HEK293 (cell line): ENCODE measurements at regions not wholly inside any gene's neighbourhood (a gene's known extent, or its start where the extent isn't known, plus 50 kb on each side); places are given as distances from the start of the nearest gene placed in this dataset.

Experiments used
- CTCF ChIA-PET: fragments of 350-600 bp; formaldehyde crosslinking; extraction: SDS; loops from one replicate; lab custom pipeline; 2021; ENCODE audit warnings: antibody characterized with exemption; lab: Yijun Ruan, JAX
- POLR2A ChIA-PET: fragments of 300-600 bp; formaldehyde crosslinking; extraction: SDS; loops from one replicate; lab custom pipeline; 2020; ENCODE audit warnings: antibody characterized with exemption, inconsistent platforms; lab: Yijun Ruan, JAX
- H3K27ac ChIP-seq: fragments of 200-500 bp; sonication (Bioruptor generic); 2 replicates; pipeline ENCODE4 v1.5.1; 2014; ENCODE audit warnings: low read depth, low read length, control low read depth, inconsistent platforms; ENCODE audit errors: extremely low read depth
- H3K36me3 ChIP-seq, 2 experiments: fragments of 200-500 bp in 1 of 2; sonication (Bioruptor generic) in 1 of 2; 1 replicate in 1 of 2; 2 replicates in 1 of 2; pipeline ENCODE4 v1.5.1; 2014 to 2017; ENCODE audit warnings: inconsistent platforms in 2 of 2, low read length in 2 of 2; ENCODE audit not compliant: control insufficient read depth in 2 of 2, insufficient read depth in 1 of 2
- H3K4me1 ChIP-seq: fragments of 200-500 bp; sonication (Bioruptor generic); 2 replicates; pipeline ENCODE4 v1.5.1; 2014; ENCODE audit warnings: mild to moderate bottlenecking, low read length, inconsistent platforms; ENCODE audit not compliant: control insufficient read depth, insufficient read depth
- H3K4me3 ChIP-seq: 2 replicates; pipeline ENCODE4 v1.5.1; 2011; ENCODE audit warnings: low read depth, mild to moderate bottlenecking, control low read depth, low read length, moderate library complexity
- H3K9me3 ChIP-seq: fragments of 200-500 bp; sonication (Bioruptor generic); 2 replicates; pipeline ENCODE4 v1.5.1; 2014; ENCODE audit warnings: low read depth, low read length, inconsistent platforms; ENCODE audit not compliant: control insufficient read depth, insufficient read depth
- KLF16 ChIP-seq: fragments of 450-650 bp; formaldehyde crosslinking; IDR thresholded peaks from 2 replicates; pipeline ENCODE4 v1.5.1; 2017; ENCODE audit warnings: missing biosample characterization, missing genetic modification characterization
- SCRT2 ChIP-seq: fragments of 450-650 bp; formaldehyde crosslinking; IDR thresholded peaks from 2 replicates; pipeline ENCODE4 v1.5.1; 2016; ENCODE audit warnings: missing biosample characterization, missing genetic modification characterization
- SETDB1 ChIP-seq: IDR thresholded peaks from one replicate; pipeline ENCODE4 v1.6.1; 2017; ENCODE audit warnings: mild to moderate bottlenecking, low read length, moderate library complexity, mixed read lengths; ENCODE audit not compliant: insufficient read length
- ZBTB20 ChIP-seq: fragments of 450-650 bp; formaldehyde crosslinking; IDR thresholded peaks from 2 replicates; pipeline ENCODE4 v1.5.1; 2016; ENCODE audit warnings: missing biosample characterization, missing genetic modification characterization
- ZNF174 ChIP-seq: fragments of 450-650 bp; formaldehyde crosslinking; IDR thresholded peaks from 2 replicates; pipeline ENCODE4 v1.5.0; 2017; ENCODE audit warnings: missing biosample characterization, mild to moderate bottlenecking, missing genetic modification characterization
- ZNF211 ChIP-seq: fragments of 450-650 bp; formaldehyde crosslinking; IDR thresholded peaks from 2 replicates; pipeline ENCODE4 v1.5.1; 2016; ENCODE audit warnings: low read depth, missing biosample characterization, missing genetic modification characterization
- ZNF223 ChIP-seq: fragments of 450-650 bp; formaldehyde crosslinking; IDR thresholded peaks from 2 replicates; pipeline ENCODE4 v1.5.1; 2016; ENCODE audit warnings: missing biosample characterization, missing genetic modification characterization
- ZNF529 ChIP-seq: fragments of 450-650 bp; formaldehyde crosslinking; IDR thresholded peaks from 2 replicates; pipeline ENCODE4 v1.5.1; 2017; ENCODE audit warnings: missing genetic modification characterization, missing biosample characterization; ENCODE audit not compliant: insufficient replicate concordance
- ZNF664 ChIP-seq: fragments of 450-650 bp; formaldehyde crosslinking; IDR thresholded peaks from 2 replicates; pipeline ENCODE4 v1.5.1; 2016; ENCODE audit warnings: missing biosample characterization, missing genetic modification characterization
- ZNF791 ChIP-seq: fragments of 450-650 bp; formaldehyde crosslinking; IDR thresholded peaks from 2 replicates; pipeline ENCODE4 v1.5.1; 2016; ENCODE audit warnings: missing biosample characterization, missing genetic modification characterization
- TF ChIP-seq, protein P1 (sequence below): fragments of 450-650 bp; formaldehyde crosslinking; IDR thresholded peaks from 2 replicates; pipeline ENCODE4 v1.5.1; 2017; ENCODE audit warnings: missing biosample characterization, mild to moderate bottlenecking, missing genetic modification characterization, moderate library complexity
- TF ChIP-seq, protein P2 (sequence below): fragments of 450-650 bp; formaldehyde crosslinking; optimal IDR thresholded peaks from 2 replicates; pipeline ENCODE3; 2016; ENCODE audit warnings: missing biosample characterization, mild to moderate bottlenecking, missing genetic modification characterization
- TF ChIP-seq, protein P3 (sequence below): fragments of 450-650 bp; formaldehyde crosslinking; IDR thresholded peaks from 2 replicates; pipeline ENCODE4 v1.5.1; 2017; ENCODE audit warnings: missing biosample characterization, missing genetic modification characterization
- TF ChIP-seq, protein P4 (sequence below): fragments of 450-650 bp; formaldehyde crosslinking; IDR thresholded peaks from 2 replicates; pipeline ENCODE4 v1.5.1; 2017; ENCODE audit warnings: missing biosample characterization, missing genetic modification characterization
- TF ChIP-seq, protein P5 (sequence below): fragments of 450-650 bp; formaldehyde crosslinking; IDR thresholded peaks from 2 replicates; pipeline ENCODE4 v1.5.1; 2016; ENCODE audit warnings: missing biosample characterization, missing genetic modification characterization

DNA sequence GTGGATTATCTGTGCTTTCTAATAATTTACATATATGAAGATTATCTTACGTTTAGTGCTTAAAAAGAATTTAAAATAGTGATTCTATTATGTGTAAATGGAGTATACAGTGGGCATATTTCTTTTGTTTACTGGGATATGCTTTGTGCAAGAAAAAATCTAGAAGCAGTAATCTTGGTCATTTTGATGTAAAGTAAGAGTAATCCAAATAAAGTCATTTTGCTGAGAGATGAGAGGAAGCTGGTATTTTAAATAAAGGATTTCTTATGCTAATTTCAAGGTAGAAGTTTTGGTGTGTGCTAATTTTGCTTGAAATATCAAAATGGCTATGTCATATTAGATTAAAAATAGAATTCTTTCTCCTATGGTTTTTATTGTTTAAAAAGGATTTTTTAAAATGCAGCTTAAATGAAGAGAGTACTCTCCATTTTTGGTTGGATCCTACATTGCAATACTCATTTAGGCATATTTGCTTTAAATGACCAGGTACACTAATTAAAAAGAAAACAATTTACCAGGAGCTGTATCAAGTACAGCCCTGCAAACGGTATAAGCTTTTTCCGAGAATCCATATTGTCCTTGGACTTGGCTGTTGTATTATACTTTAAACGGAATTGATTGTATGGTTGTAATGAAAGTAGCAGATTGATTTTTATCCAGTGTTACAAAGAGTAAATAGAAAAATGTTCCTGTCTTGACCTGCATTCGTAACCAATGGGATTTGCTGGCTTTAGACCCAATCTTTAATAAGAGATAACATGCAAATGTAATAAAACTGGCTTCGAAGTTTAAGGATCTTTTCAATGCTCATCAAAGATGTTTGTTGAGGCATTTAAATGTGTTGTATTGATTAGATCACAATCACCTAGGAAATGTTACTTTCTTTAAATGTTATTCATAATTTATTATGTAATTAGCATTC, 574.7 kb downstream of the USP25 start:
- Histone ChIP-seq H3K36me3 (no peaks in the 10 kb centered on the region), H3K9me3 (no peaks in the 10 kb centered on the region), H3K4me3 (no peak overlapping the region), H3K4me1 (peaks cover 8% of the 10 kb centered on the region), H3K27ac (no peak overlapping the region)
- ChIA-PET POLR2A (no interaction called here), CTCF (interaction anchor here (0.6 kb wide), 1 partner anchor 223 kb away, joined by 4 read pairs; no protein-coding TSS in a partner anchor)
- no peak for TF ChIP-seq ZBTB20 (tag by site-specific recombination)
- TF ChIP-seq, protein P1, sequence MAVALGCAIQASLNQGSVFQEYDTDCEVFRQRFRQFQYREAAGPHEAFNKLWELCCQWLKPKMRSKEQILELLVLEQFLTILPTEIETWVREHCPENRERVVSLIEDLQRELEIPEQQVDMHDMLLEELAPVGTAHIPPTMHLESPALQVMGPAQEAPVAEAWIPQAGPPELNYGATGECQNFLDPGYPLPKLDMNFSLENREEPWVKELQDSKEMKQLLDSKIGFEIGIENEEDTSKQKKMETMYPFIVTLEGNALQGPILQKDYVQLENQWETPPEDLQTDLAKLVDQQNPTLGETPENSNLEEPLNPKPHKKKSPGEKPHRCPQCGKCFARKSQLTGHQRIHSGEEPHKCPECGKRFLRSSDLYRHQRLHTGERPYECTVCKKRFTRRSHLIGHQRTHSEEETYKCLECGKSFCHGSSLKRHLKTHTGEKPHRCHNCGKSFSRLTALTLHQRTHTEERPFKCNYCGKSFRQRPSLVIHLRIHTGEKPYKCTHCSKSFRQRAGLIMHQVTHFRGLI (tag by site-specific recombination), result no peak
- no peak for TF ChIP-seq ZNF223 (tag by site-specific recombination)

DNA sequence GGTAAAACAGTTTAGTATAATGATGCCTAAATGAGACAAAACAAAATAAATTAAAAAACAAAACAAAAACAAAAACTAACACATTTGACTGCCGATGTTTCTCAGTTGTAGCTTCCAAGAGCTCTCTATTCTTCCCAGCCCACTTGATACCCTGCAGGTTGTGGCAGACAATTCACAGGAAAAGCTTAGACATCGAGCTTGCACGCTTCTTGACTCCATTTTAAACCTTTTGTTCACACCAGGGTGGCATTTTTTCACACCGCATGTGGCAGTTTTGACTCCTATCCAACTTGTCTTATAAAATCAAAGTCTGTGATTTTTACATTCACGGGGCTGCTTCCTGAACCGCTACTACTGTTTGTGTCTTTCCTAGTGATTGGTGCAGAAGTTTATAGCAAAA, 575.9 kb downstream of the USP25 start:
- Histone ChIP-seq H3K36me3 (no peaks in the 10 kb centered on the region), H3K4me3 (no peak overlapping the region)
- TF ChIP-seq ZNF791 (no peak), SCRT2 (tag by site-specific recombination) (no peak), ZNF174 (tag by site-specific recombination) (no peak), ZNF529 (tag by site-specific recombination) (no peak), ZNF664 (no peak), ZNF211 (tag by site-specific recombination) (no peak), SETDB1 (no peak), KLF16 (tag by site-specific recombination) (no peak)
- TF ChIP-seq, protein P2, sequence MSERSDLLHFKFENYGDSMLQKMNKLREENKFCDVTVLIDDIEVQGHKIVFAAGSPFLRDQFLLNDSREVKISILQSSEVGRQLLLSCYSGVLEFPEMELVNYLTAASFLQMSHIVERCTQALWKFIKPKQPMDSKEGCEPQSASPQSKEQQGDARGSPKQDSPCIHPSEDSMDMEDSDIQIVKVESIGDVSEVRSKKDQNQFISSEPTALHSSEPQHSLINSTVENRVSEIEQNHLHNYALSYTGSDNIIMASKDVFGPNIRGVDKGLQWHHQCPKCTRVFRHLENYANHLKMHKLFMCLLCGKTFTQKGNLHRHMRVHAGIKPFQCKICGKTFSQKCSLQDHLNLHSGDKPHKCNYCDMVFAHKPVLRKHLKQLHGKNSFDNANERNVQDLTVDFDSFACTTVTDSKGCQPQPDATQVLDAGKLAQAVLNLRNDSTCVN (tag by site-specific recombination), result no peak
- TF ChIP-seq, protein P3, sequence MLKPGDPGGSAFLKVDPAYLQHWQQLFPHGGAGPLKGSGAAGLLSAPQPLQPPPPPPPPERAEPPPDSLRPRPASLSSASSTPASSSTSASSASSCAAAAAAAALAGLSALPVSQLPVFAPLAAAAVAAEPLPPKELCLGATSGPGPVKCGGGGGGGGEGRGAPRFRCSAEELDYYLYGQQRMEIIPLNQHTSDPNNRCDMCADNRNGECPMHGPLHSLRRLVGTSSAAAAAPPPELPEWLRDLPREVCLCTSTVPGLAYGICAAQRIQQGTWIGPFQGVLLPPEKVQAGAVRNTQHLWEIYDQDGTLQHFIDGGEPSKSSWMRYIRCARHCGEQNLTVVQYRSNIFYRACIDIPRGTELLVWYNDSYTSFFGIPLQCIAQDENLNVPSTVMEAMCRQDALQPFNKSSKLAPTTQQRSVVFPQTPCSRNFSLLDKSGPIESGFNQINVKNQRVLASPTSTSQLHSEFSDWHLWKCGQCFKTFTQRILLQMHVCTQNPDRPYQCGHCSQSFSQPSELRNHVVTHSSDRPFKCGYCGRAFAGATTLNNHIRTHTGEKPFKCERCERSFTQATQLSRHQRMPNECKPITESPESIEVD (tag by site-specific recombination), result no peak
- TF ChIP-seq, protein P4, sequence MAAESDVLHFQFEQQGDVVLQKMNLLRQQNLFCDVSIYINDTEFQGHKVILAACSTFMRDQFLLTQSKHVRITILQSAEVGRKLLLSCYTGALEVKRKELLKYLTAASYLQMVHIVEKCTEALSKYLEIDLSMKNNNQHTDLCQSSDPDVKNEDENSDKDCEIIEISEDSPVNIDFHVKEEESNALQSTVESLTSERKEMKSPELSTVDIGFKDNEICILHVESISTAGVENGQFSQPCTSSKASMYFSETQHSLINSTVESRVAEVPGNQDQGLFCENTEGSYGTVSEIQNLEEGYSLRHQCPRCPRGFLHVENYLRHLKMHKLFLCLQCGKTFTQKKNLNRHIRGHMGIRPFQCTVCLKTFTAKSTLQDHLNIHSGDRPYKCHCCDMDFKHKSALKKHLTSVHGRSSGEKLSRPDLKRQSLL (tag by site-specific recombination), result no peak
- TF ChIP-seq, all 188 proteins: peak for 0
- H3K27ac ChIP-seq, result no peak overlapping the region
- H3K4me1 ChIP-seq, result peaks cover 8% of the 10 kb centered on the region
- ChIA-PET CTCF (interaction anchor here (0.7 kb wide), 2 partner anchors 813 to 824 kb away, joined by 3 to 5 read pairs; no protein-coding TSS in a partner anchor), POLR2A (interaction anchor here (0.6 kb wide), 1 partner anchor 10 kb away, joined by 8 read pairs; no protein-coding TSS in a partner anchor)
- no peaks in the 10 kb centered on the region for H3K9me3 ChIP-seq

DNA sequence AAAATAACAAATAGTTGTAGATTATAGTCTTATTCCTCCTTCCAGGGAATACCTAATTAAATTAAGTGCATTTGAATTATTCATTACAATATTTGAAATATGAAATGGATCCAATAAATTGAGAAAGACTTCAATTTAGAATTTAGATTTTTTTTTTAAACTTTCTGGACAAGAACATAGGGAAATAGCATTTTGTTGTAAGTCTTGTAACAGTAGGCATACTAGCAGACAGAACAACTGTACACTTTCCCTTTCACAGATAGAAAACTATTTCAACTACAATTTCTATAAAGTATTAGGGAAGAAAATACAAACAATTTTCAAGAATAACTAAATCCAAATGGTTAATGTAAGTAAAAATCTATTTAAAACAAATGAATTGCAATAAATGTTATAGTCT, 577.5 kb downstream of the USP25 start:
- Histone ChIP-seq H3K9me3 (no peaks in the 10 kb centered on the region), H3K4me3 (no peak overlapping the region), H3K4me1 (peaks cover 8% of the 10 kb centered on the region), H3K36me3 (no peaks in the 10 kb centered on the region)
- CTCF ChIA-PET, result no interaction called here
- POLR2A ChIA-PET, result no interaction called here
- TF ChIP-seq, protein P5, sequence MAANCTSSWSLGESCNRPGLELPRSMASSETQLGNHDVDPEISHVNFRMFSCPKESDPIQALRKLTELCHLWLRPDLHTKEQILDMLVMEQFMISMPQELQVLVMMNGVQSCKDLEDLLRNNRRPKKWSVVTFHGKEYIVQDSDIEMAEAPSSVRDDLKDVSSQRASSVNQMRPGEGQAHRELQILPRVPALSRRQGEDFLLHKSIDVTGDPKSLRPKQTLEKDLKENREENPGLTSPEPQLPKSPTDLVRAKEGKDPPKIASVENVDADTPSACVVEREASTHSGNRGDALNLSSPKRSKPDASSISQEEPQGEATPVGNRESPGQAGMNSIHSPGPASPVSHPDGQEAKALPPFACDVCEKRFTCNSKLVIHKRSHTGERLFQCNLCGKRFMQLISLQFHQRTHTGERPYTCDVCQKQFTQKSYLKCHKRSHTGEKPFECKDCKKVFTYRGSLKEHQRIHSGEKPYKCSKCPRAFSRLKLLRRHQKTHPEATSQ (tag by site-specific recombination), result no peak
- TF ChIP-seq, all 188 proteins: peak for 0
- H3K27ac ChIP-seq, result no peak overlapping the region
